GM12878 (cell line): ENCODE measurements at regions not wholly inside any gene's neighbourhood (a gene's known extent, or its start where the extent isn't known, plus 50 kb on each side); places are given as distances from the start of the nearest gene placed in this dataset.

ENCODE experiments used
- ATAC-seq: fragments of 200-7000 bp; cut with Tn5 transposase; 3 replicates; pipeline ENCODE4 v1.9.1; 2020; ENCODE audit warnings: mild to moderate bottlenecking, moderate library complexity
- BruUV-seq: library from RNA; stranded (reverse); fragments of 400-500 nt; replicated peaks from 2 replicates; lab custom pipeline; 2021; lab: Mats Ljungman, UMichigan
- CTCF ChIA-PET: fragments of 300-600 bp; sonication (Branson Sonifier 250); formaldehyde crosslinking; extraction: SDS; loops from one replicate; lab custom pipeline; 2021; ENCODE audit warnings: inconsistent platforms; lab: Yijun Ruan, JAX
- POLR2A ChIA-PET: fragments of 350-600 bp; formaldehyde crosslinking; extraction: SDS; loops from one replicate; lab custom pipeline; 2021; ENCODE audit warnings: inconsistent platforms; lab: Charles Lee
- RAD21 ChIA-PET: fragments of 300-600 bp; sonication (Branson Sonifier 250); formaldehyde crosslinking; loops from one replicate; lab custom pipeline; 2023; ENCODE audit warnings: antibody characterized with exemption; ENCODE audit not compliant: unreplicated experiment; lab: Charles Lee
- SMC1A ChIA-PET: fragments of 300-600 bp; sonication (Branson Sonifier 250); formaldehyde crosslinking; loops from one replicate; lab custom pipeline; 2023; ENCODE audit not compliant: unreplicated experiment, uncharacterized antibody; lab: Charles Lee
- DNase-seq: peaks from one replicate; pipeline ENCODE4 v3.0.0-alpha.2; 2011; ENCODE audit warnings: low read depth, low spot score
- FAIRE-seq: peaks from 3 replicates; lab custom pipeline; 2011; peaks lifted over from hg19 to GRCh38; lab: Jason Lieb, UNC
- H2AFZ ChIP-seq: 2 replicates; pipeline ENCODE4 v1.6.0; 2011; ENCODE audit warnings: low read depth, low read length, control low read depth; ENCODE audit not compliant: control insufficient read depth
- H3K27ac ChIP-seq: 2 replicates; pipeline ENCODE4 v1.5.1; 2011; ENCODE audit warnings: control low read depth; ENCODE audit not compliant: control insufficient read depth, insufficient read depth
- H3K27me3 ChIP-seq, 2 experiments: replicated peaks in 1 of 2; 2 replicates each; pipeline versions ENCODE4 v1.6.0 to v1.6.1; 2011; ENCODE audit warnings: low read length in 1 of 2; ENCODE audit not compliant: control insufficient read depth in 2 of 2, insufficient read depth in 2 of 2
- H3K36me3 ChIP-seq, 2 experiments: 2 replicates each; pipeline ENCODE4 v1.5.1; 2011; ENCODE audit warnings: low read length in 1 of 2; ENCODE audit not compliant: control insufficient read depth in 2 of 2, insufficient read depth in 2 of 2
- H3K4me1 ChIP-seq: 2 replicates; pipeline ENCODE4 v1.6.1; 2011; ENCODE audit warnings: mild to moderate bottlenecking, low read length, moderate library complexity, mixed read lengths; ENCODE audit not compliant: control insufficient read depth, insufficient read depth
- H3K4me2 ChIP-seq: 2 replicates; pipeline ENCODE4 v1.6.0; 2011; ENCODE audit warnings: control low read depth; ENCODE audit not compliant: control insufficient read depth, insufficient read depth
- H3K4me3 ChIP-seq: fragments of 200-600 bp; sonication (generic); 2 replicates; pipeline ENCODE4 v1.5.1; 2016
- H3K79me2 ChIP-seq: 2 replicates; pipeline ENCODE4 v1.6.0; 2011; ENCODE audit warnings: low read length; ENCODE audit not compliant: control insufficient read depth, insufficient read depth
- H3K9ac ChIP-seq: 2 replicates; pipeline ENCODE4 v1.8.0; 2011; ENCODE audit warnings: low read length, control low read depth, mixed read lengths; ENCODE audit not compliant: control insufficient read depth, insufficient read depth
- H3K9me3 ChIP-seq: replicated peaks from 3 replicates; pipeline ENCODE4 v1.5.1; 2011; ENCODE audit warnings: mild to moderate bottlenecking, low read length; ENCODE audit not compliant: control insufficient read depth, insufficient read depth
- H4K20me1 ChIP-seq: 2 replicates; pipeline ENCODE4 v1.6.0; 2011; ENCODE audit not compliant: control insufficient read depth, insufficient read depth
- BMI1 ChIP-seq: fragments of 450-650 bp; IDR thresholded peaks from 2 replicates; pipeline ENCODE4 v1.6.1; 2016; ENCODE audit warnings: mild to moderate bottlenecking, moderate library complexity, borderline replicate concordance
- CUX1 ChIP-seq: IDR thresholded peaks from 2 replicates; pipeline ENCODE4 v1.6.1; 2012; ENCODE audit warnings: improper control_type of control experiment, low read depth, low read length; ENCODE audit not compliant: insufficient replicate concordance
- EGR1 ChIP-seq, 2 experiments: IDR thresholded peaks; 1 replicate in 1 of 2; 2 replicates in 1 of 2; pipeline ENCODE4 v1.6.1; 2011 to 2012; ENCODE audit warnings: low read depth in 2 of 2, low read length in 2 of 2, borderline replicate concordance in 1 of 2, mild to moderate bottlenecking in 1 of 2, moderate library complexity in 1 of 2
- SRF ChIP-seq, 2 experiments: IDR thresholded peaks; 2 replicates each; pipeline ENCODE4 v1.6.1; 2011; ENCODE audit warnings: low read depth in 2 of 2, low read length in 2 of 2, mild to moderate bottlenecking in 1 of 2, moderate library complexity in 1 of 2
- ZZZ3 ChIP-seq: IDR thresholded peaks from 2 replicates; pipeline ENCODE4 v1.6.1; 2011; ENCODE audit warnings: low read depth; ENCODE audit not compliant: control insufficient read depth, insufficient read length
- WGBS: methylation state at CpG from one replicate; pipeline ENCODE4 v1.1.6; 2016; ENCODE audit warnings: low lambda C conversion rate; ENCODE audit not compliant: insufficient replicate concordance, insufficient coverage; ENCODE audit errors: missing lambda C conversion rate; 5-methylcytosine and 5-hydroxymethylcytosine counted together
- in situ Hi-C: fragments of 300-500 bp; cut with MboI; formaldehyde crosslinking; loops from 9 replicates; pipeline ENCODE4 v1.14.3; 2018; ENCODE audit warnings: mixed read lengths
- intact Hi-C: fragments of 100-400 bp; cut with micrococcal nuclease; formaldehyde crosslinking; loops from one replicate; pipeline ENCODE4 v1.14.2; 2022; ENCODE audit not compliant: unreplicated experiment

GRCh38 chr18:57930476-57930875 is 113.5 kb upstream of the NEDD4L start (continued):
- TF ChIP-seq CUX1 = no peak
- TF ChIP-seq SRF (IDR thresholded peaks at IDR 0.05; ENCODE audit: low read depth in 2 of 2, low read length in 2 of 2) = no peak

DNA sequence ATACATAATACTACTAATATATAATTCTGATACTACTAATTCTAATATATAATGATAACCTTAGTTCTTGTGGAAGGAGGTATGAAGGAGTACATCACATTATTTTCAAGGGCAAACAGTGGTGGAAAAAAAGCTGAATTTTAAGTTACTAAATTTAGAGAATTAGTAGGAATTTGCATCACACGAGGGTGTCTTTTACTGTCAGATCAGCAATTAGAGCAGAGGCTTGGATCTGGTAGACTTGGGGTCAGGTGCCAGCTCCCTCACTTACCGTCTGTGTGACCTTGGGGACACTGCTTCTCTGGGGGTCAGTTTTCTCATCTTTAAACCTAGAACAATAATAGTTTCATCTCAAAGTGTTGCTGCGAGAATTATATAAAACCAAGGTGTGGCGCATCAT is 114.1 kb upstream of the NEDD4L start:
- ChIA-PET SMC1A (interaction anchor here (1.0 kb wide), 1 partner anchor 48 kb away, joined by 3 read pairs; no protein-coding TSS in a partner anchor), RAD21 (no interaction called here), CTCF (interaction anchor here (0.6 kb wide), 1 partner anchor 228 kb away, joined by 4 read pairs; no protein-coding TSS in a partner anchor)
- intact Hi-C loops = no loop called here
- FAIRE-seq (no peak), ATAC-seq (no peak)
- H3K36me3 ChIP-seq = no peaks in the 10 kb centered on the region
- no peak overlapping the region for H3K4me3 ChIP-seq
- H3K9me3 ChIP-seq = no peaks in the 10 kb centered on the region; the same call in 2 of the 3 replicates
- H3K27ac ChIP-seq = no peak overlapping the region
- H4K20me1 ChIP-seq = no peaks in the 10 kb centered on the region
- TF ChIP-seq EGR1 (IDR thresholded peaks at IDR 0.05; ENCODE audit: borderline replicate concordance in 1 of 2, low read depth in 2 of 2, low read length in 2 of 2) (no peak), ZZZ3 (no peak), BMI1 (no peak)
- TF ChIP-seq, all 136 proteins: peak for 0
- no TSS peak for BruUV-seq
- Histone ChIP-seq H3K4me1 (peaks cover 6% of the 10 kb centered on the region), H3K4me2 (no peak overlapping the region), H3K79me2 (no peaks in the 10 kb centered on the region), H2AFZ (no peak overlapping the region), H3K9ac (no peak overlapping the region), H3K27me3 (no peaks in the 10 kb centered on the region)
- WGBS = 46% methylated on average over 4 of the region's 4 CpGs
- in situ Hi-C loops = no loop called here
- DNase-seq = no peak
- POLR2A ChIA-PET = no interaction called here
